Trophoblast cell (in vitro differentiated cells and primary cell): ENCODE measurements at regions not wholly inside any gene's neighbourhood (a gene's known extent, or its start where the extent isn't known, plus 50 kb on each side); places are given as distances from the start of the nearest gene placed in this dataset.

Experiments
- DNase-seq, 2 donors: peaks; one replicate each; pipeline ENCODE4 v3.0.0-alpha.2; 2016
- H2AFZ ChIP-seq: 2 replicates; pipeline ENCODE4 v1.6.1; 2013; ENCODE audit warnings: low read length, moderate library complexity, mild to moderate bottlenecking; ENCODE audit not compliant: insufficient read depth, poor library complexity
- H2AK5ac ChIP-seq: 2 replicates; pipeline ENCODE4 v1.6.1; 2013; ENCODE audit warnings: mild to moderate bottlenecking, low read length
- H2BK120ac ChIP-seq: 2 replicates; pipeline ENCODE4 v1.6.1; 2013; ENCODE audit warnings: low read length, mild to moderate bottlenecking, moderate library complexity; ENCODE audit not compliant: insufficient read depth, poor library complexity
- H2BK12ac ChIP-seq: 2 replicates; pipeline ENCODE4 v1.6.1; 2013; ENCODE audit warnings: mild to moderate bottlenecking, low read length, moderate library complexity
- H2BK5ac ChIP-seq: 2 replicates; pipeline ENCODE4 v1.6.1; 2013; ENCODE audit warnings: low read length, low read depth, moderate library complexity, mild to moderate bottlenecking; ENCODE audit not compliant: poor library complexity
- H3K14ac ChIP-seq: 2 replicates; pipeline ENCODE4 v1.6.1; 2013; ENCODE audit warnings: mild to moderate bottlenecking, low read length
- H3K18ac ChIP-seq: 2 replicates; pipeline ENCODE4 v1.6.1; 2013; ENCODE audit warnings: mild to moderate bottlenecking, low read length
- H3K23ac ChIP-seq: 2 replicates; pipeline ENCODE4 v1.6.1; 2013; ENCODE audit warnings: low read length
- H3K27ac ChIP-seq: 2 replicates; pipeline ENCODE4 v1.5.1; 2013; ENCODE audit warnings: low read depth, mild to moderate bottlenecking, inconsistent platforms, low read length, moderate library complexity
- H3K27me3 ChIP-seq: 2 replicates; pipeline ENCODE4 v1.6.1; 2013; ENCODE audit warnings: inconsistent platforms, mild to moderate bottlenecking, low read length, moderate library complexity; ENCODE audit not compliant: insufficient read depth
- H3K36me3 ChIP-seq, 2 experiments: 1 replicate in 1 of 2; 2 replicates in 1 of 2; pipeline ENCODE4 v1.6.1; 2013; ENCODE audit warnings: low read length in 2 of 2, mild to moderate bottlenecking in 2 of 2, moderate library complexity in 1 of 2; ENCODE audit not compliant: insufficient read depth in 2 of 2, control insufficient read depth in 1 of 2
- H3K4ac ChIP-seq: 2 replicates; pipeline ENCODE4 v1.6.1; 2013; ENCODE audit warnings: low read depth, mild to moderate bottlenecking, low read length, moderate library complexity
- H3K4me1 ChIP-seq, 2 experiments: 1 replicate in 1 of 2; 2 replicates in 1 of 2; pipeline ENCODE4 v1.6.1; 2013; ENCODE audit warnings: low read length in 2 of 2, mild to moderate bottlenecking in 2 of 2, moderate library complexity in 1 of 2; ENCODE audit not compliant: insufficient read depth in 2 of 2, control insufficient read depth in 1 of 2
- H3K4me2 ChIP-seq: 2 replicates; pipeline ENCODE4 v1.6.1; 2013; ENCODE audit warnings: inconsistent platforms, mild to moderate bottlenecking, low read length, moderate library complexity
- H3K4me3 ChIP-seq: 2 replicates; pipeline ENCODE4 v1.5.1; 2013; ENCODE audit warnings: mild to moderate bottlenecking, low read depth, low read length, inconsistent platforms
- H3K79me1 ChIP-seq: one replicate; pipeline ENCODE4 v1.6.1; 2013; ENCODE audit warnings: low read length
- H3K79me2 ChIP-seq: 2 replicates; pipeline ENCODE4 v1.6.1; 2013; ENCODE audit warnings: low read length, mild to moderate bottlenecking; ENCODE audit not compliant: control insufficient read depth, insufficient read depth, poor library complexity
- H3K9ac ChIP-seq: 2 replicates; pipeline ENCODE4 v1.6.1; 2013; ENCODE audit warnings: mild to moderate bottlenecking, low read length
- H3K9me3 ChIP-seq: 2 replicates; pipeline ENCODE4 v1.6.1; 2013; ENCODE audit warnings: low read depth, mild to moderate bottlenecking, control low read depth, inconsistent platforms, low read length; ENCODE audit not compliant: insufficient read depth
- H4K12ac ChIP-seq: 2 replicates; pipeline ENCODE4 v1.6.1; 2013; ENCODE audit warnings: low read depth, mild to moderate bottlenecking, low read length, moderate library complexity
- H4K8ac ChIP-seq: 2 replicates; pipeline ENCODE4 v1.6.1; 2013; ENCODE audit warnings: low read depth, mild to moderate bottlenecking, low read length, moderate library complexity
- H4K91ac ChIP-seq: one replicate; pipeline ENCODE4 v1.6.1; 2013; ENCODE audit warnings: low read depth, mild to moderate bottlenecking, low read length, moderate library complexity
- WGBS: extraction: QIAGEN DNeasy Blood & Tissue Kit; methylation state at CpG from one replicate; pipeline ENCODE4 v1.1.7; 2013; ENCODE audit warnings: missing lambda C conversion rate; ENCODE audit not compliant: insufficient read length, insufficient coverage; ENCODE audit errors: extremely low coverage; 5-methylcytosine and 5-hydroxymethylcytosine counted together

- no peak overlapping the region for H2BK120ac ChIP-seq
- no peaks in the 10 kb centered on the region for H3K79me2 ChIP-seq
- no peak overlapping the region for H2AFZ ChIP-seq
- H2BK12ac ChIP-seq = no peak overlapping the region
- no peaks in the 10 kb centered on the region for H3K27me3 ChIP-seq
- H3K4me1 ChIP-seq = no peaks in the 10 kb centered on the region
- no peaks in the 10 kb centered on the region for H3K36me3 ChIP-seq
- no peak overlapping the region for H3K4me2 ChIP-seq
- no peak overlapping the region for H3K4ac ChIP-seq
- no peak overlapping the region for H4K91ac ChIP-seq
- H3K4me3 ChIP-seq = no peak overlapping the region
- H3K9ac ChIP-seq = no peak overlapping the region
- no peaks in the 10 kb centered on the region for H3K9me3 ChIP-seq
- no peak overlapping the region for H2AK5ac ChIP-seq
- no peak overlapping the region for H3K18ac ChIP-seq
- H2BK5ac ChIP-seq = no peak overlapping the region
- H4K12ac ChIP-seq = no peak overlapping the region
- H3K27ac ChIP-seq = no peak overlapping the region
- peak in 1 of 2 donors; percentile 8 for DNase-seq
- H4K8ac ChIP-seq = no peak overlapping the region
- WGBS = no CpG with 5 or more reads among the region's 2 CpGs
- no peak overlapping the region for H3K14ac ChIP-seq
- no peaks in the 10 kb centered on the region for H3K79me1 ChIP-seq
- H3K23ac ChIP-seq = no peak overlapping the region
Observed at GRCh38 chr11:23280088-23280487, 419.8 kb upstream of the CCDC179 start.

GRCh38 chr11:23283666-23284065 is 423.4 kb upstream of the CCDC179 start:
- no peak overlapping the region for H4K12ac ChIP-seq
- no peak overlapping the region for H4K91ac ChIP-seq
- H3K18ac ChIP-seq = no peak overlapping the region
- no peak overlapping the region for H2BK5ac ChIP-seq
- no peaks in the 10 kb centered on the region for H3K27me3 ChIP-seq
- H2BK120ac ChIP-seq = no peak overlapping the region
- no peaks in the 10 kb centered on the region for H3K4me1 ChIP-seq
- no peak overlapping the region for H4K8ac ChIP-seq
- no peak overlapping the region for H3K9ac ChIP-seq
- no peak overlapping the region for H2BK12ac ChIP-seq
- H3K14ac ChIP-seq = no peak overlapping the region
- H2AFZ ChIP-seq = no peak overlapping the region
- H3K79me1 ChIP-seq = no peaks in the 10 kb centered on the region
- no peak for DNase-seq
- no peaks in the 10 kb centered on the region for H3K9me3 ChIP-seq
- H3K4me3 ChIP-seq = no peak overlapping the region
- H3K36me3 ChIP-seq = no peaks in the 10 kb centered on the region
- H3K27ac ChIP-seq = no peak overlapping the region
- H3K23ac ChIP-seq = no peak overlapping the region
- no peaks in the 10 kb centered on the region for H3K79me2 ChIP-seq
- no peak overlapping the region for H3K4ac ChIP-seq
- H2AK5ac ChIP-seq = no peak overlapping the region
- H3K4me2 ChIP-seq = no peak overlapping the region
- no CpG with 5 or more reads among the region's 1 CpG for WGBS

- Histone ChIP-seq H3K36me3 (no peaks in the 10 kb centered on the region), H3K27ac (no peak overlapping the region), H3K4me2 (no peak overlapping the region), H4K12ac (no peak overlapping the region), H2AFZ (no peak overlapping the region), H3K4me3 (no peak overlapping the region), H3K9ac (no peak overlapping the region), H3K14ac (no peak overlapping the region), H3K4me1 (no peaks in the 10 kb centered on the region), H4K91ac (no peak overlapping the region), H2BK5ac (no peak overlapping the region), H2AK5ac (no peak overlapping the region), H2BK12ac (no peak overlapping the region), H4K8ac (no peak overlapping the region), H3K9me3 (no peaks in the 10 kb centered on the region), H3K79me2 (no peaks in the 10 kb centered on the region), H2BK120ac (no peak overlapping the region), H3K23ac (no peak overlapping the region), H3K18ac (no peak overlapping the region), H3K79me1 (no peaks in the 10 kb centered on the region), H3K27me3 (no peaks in the 10 kb centered on the region), H3K4ac (no peak overlapping the region)
- no peak for DNase-seq
Observed at GRCh38 chr11:23284631-23285030, 424.4 kb upstream of the CCDC179 start.

GRCh38 chr11:23288003-23288783 is 427.9 kb upstream of the CCDC179 start:
- Histone ChIP-seq H3K79me1 (no peaks in the 10 kb centered on the region), H2BK12ac (no peak overlapping the region), H3K4me2 (no peak overlapping the region), H3K9ac (no peak overlapping the region), H3K23ac (no peak overlapping the region), H2AFZ (no peak overlapping the region), H4K12ac (no peak overlapping the region), H2AK5ac (no peak overlapping the region), H3K27ac (no peak overlapping the region), H3K36me3 (no peaks in the 10 kb centered on the region), H3K4me1 (no peaks in the 10 kb centered on the region), H3K4me3 (no peak overlapping the region), H3K18ac (no peak overlapping the region), H4K91ac (no peak overlapping the region), H3K79me2 (no peaks in the 10 kb centered on the region), H3K14ac (no peak overlapping the region), H2BK5ac (no peak overlapping the region), H4K8ac (no peak overlapping the region), H3K9me3 (no peaks in the 10 kb centered on the region), H2BK120ac (no peak overlapping the region), H3K4ac (no peak overlapping the region), H3K27me3 (no peaks in the 10 kb centered on the region)
- WGBS = no CpG with 5 or more reads among the region's 1 CpG
- DNase-seq = no peak
